ENCODE measurements at regions not wholly inside any gene's neighbourhood (a gene's known extent, or its start where the extent isn't known, plus 50 kb on each side); places are given as distances from the start of the nearest gene placed in this dataset.
"Not testable (repeated sequence)": the region's sequence is repeated elsewhere in the genome, so short reads cannot be mapped to it uniquely, and the experiment has no call there.

DNA sequence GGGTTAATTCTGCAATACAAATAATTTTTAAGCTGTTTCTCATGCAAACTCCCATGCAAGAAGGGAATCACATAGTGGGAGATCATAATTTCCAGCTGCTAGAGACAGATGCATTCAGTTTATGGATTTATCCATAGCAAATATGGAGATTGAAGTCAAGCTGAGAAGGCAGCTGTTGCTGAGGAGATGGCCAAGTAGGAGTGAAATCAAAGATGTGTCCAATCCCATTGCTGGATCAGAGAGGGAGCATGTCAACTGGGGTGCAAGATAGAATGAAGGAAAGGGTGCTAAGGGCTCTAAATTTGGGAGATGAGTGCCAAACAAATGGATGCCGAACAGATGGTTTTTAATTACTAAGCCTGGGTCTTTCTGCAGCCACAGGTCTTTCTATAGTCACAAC lies 504.5 kb downstream of the NFIB start:
- no peak for DNase-seq

DNA sequence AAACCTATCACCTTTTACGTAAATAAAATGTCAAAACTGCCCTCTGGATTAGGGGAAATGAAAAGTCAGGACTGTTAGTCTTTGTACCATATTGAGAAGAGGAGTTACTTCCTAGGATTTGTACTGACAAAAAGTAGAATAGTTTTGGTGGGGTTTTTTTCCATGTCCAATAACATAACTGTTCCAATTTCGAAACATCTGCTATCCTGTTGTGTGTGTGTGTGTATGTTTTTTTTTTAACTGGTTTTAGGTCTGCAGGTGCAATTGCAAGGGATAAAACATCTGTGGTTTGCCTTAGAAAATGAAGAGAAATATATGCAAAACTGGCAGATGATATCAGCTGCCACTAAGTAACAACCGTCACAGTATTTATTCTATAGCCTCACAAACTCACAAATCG lies 506.8 kb downstream of the NFIB start:
- DNase-seq: no peak

GRCh38 chr9:13806714-13807113 lies 507.2 kb downstream of the NFIB start:
- no peak for DNase-seq

- DNase-seq: no peak
Observed at GRCh38 chr9:13805546-13805945, 508.4 kb downstream of the NFIB start.

DNA sequence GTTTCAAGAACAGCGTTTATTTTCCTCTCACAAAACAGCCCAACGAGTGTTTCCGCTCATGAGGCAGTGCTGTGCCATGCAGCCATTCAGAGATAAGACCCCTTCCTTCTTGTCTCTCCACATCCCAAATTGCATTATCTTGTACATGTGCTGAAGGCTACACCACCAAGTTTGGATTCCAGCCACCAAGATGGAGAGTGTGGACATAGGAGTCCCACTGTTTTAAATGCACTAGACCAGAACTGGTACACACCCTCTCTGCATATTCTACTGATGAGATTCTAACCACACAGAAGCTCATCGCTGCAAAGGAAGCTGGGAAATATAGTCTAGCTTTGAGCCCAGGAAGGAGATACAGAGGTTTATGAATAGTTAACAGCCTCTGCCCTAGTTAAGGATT lies 509.4 kb downstream of the NFIB start:
- no peak for DNase-seq

GRCh38 chr9:13800776-13801175 lies 513.2 kb downstream of the NFIB start:
- no peak for DNase-seq

DNA sequence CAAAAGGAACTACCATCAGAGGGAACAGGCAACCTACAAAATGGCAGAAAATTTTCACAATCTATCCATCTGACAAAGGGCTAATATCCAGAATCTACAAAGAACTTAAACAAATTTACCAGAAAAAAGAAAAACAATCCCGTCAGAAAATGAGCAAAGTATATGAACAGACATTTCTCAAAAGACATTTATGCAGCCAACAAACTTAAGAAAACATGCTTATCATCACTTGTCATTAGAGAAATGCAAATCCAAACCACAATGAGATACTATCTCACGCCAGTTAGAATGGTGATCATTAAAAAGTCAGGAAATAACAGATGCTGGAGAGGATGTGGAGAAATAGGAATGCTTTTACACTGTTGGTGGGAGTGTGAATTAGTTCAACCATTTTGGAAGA lies 516.2 kb downstream of the NFIB start:
- not testable (repeated sequence) for DNase-seq

DNA sequence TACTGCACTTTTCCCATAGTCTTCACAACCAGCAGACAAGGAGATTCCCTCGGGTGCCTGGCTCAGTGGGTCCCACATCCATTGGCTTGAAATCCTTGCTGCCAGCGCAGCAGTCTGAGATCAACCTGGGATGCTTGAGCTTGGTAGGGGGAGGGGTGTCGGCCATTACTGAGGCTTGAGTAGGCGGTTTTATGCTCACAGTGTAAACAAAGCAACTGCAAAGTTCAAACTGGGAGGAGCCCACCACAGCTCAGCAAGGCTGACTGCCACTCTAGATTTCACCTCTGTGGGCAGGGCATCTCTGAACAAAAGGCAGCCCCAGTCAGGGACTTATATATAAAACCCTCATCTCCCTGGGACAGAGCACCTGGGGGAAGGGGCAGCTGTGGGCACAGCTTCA lies 512.3 kb upstream of the MPDZ start:
- no peak for DNase-seq

DNA sequence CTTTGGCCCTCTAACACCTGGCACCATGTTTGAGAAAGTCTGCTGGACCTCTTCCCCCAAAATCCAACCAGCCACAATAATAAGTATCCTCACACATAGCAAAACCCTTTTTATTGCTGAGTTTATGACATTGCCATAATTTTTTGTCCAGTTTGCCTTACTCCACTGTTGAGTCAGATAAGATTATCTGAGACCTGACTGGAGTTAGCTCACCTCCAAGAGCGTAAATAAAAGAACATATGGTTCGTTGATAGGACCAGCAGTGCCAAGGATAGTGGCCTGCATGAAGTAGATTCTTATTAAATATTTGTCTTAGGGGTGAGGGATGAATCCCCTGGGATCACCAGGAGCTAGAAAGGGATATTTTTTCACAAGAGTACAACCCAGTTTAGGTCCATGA lies 510.6 kb upstream of the MPDZ start:
- no peak for DNase-seq

DNA sequence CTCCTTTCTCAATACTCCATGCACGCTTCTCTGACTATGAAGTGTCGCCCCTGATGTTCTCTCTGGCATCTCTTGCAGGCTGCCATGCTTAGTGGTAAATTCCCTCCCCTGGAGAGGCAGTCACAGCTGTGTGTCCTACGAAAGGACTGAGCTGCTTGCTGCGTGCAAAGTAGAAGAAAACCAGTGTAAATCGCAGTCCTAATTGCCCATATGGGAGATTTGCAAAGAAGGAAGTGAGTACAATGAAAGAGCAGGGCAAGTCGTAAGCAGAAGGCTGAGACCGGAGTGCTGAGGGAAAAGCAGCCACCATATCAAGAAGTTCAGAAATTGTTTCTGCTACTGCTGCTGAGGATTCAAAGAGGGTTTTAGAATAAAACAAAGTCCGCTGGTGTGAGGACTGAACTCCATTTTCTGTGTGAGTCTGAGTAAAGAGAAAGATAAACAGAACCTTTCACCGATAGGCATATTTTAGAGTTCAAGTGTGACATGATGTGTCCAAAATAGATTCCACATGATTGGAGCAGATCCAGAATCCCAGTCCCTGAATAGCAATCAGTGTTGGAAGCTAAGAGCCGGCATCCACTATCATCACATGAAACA lies 507.8 kb upstream of the MPDZ start:
- no peak for DNase-seq

GRCh38 chr9:13786711-13787110 lies 507.2 kb upstream of the MPDZ start:
- no peak for DNase-seq

- no peak for DNase-seq
Observed at GRCh38 chr9:13786131-13786530, 506.6 kb upstream of the MPDZ start.

DNA sequence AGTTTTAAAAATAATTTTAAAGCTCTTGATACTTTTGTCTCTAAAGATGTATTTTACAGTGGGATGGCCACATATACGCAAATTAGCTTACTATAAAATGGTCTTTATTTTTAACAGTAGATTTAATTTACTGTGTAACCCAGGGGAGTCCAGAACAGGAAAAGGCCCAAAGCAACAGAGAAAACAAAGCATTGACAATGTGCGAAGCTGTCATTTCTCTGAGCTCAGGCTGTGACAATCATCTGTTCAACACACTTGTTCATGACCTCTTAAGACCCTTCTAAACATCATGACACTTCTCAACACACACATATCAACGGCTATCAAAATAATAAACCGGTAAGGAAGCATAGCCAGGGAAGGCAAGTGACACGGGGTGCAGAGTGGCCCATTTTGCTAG lies 499.6 kb upstream of the MPDZ start:
- no peak for DNase-seq

DNA sequence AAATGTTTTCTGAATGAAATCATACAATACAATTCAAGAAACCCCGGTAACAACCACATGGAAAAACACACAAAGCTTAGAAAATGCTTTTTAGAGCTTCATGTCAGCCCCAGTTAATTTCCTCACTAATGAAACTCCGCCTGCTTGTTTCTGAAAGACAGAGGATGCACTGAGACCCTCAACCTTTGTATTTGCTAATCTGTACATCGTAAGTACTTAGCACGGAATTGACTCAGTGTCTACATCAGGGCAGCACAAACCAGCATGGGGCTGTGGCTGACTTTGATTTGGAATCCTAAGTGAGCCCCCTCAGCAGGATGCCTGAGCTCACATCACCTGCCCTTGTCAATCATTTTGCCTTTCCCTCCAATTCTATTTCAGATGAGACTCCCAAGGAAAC lies 499.1 kb upstream of the MPDZ start:
- DNase-seq: no peak

DNA sequence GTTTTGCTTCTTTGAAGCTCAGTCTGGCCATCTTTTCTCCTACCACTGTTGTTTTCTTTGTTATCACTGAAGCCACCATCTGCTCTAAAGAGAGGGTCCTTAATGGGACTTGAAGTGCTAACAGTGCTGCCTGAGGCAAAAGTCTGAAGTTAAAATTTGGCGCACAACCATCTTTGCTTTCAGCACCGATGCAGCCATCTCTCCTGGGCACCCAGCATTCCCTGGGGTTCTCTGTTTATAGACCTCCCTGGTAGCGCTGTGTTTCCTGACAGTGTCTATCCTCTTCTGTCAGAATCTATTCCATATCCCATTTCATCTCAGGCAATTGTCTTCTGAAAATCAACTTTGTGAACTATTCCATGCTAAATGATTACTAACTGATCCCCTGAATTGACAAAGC lies 491.5 kb upstream of the MPDZ start:
- DNase-seq: no peak

DNA sequence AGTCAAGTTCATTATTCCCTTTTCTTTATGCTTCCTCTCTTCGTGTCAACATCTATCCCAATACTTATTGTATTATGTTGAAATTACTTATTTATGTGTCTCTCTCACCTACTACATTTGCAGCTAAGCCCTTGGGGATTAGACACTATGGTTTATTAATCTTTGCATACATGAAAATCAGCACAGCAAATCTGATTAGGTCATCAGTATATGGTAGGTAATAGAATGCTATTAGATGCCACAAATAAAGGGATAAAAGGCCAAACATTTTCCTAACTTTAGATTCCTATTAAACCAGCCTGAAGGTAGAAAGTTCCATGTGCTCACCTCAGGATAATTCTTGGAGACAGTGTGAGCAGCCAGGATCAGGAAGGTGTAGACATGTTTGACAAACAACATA lies 490.1 kb upstream of the MPDZ start:
- no peak for DNase-seq

- DNase-seq: no peak
Observed at GRCh38 chr9:13769006-13769405, 489.5 kb upstream of the MPDZ start.

DNA sequence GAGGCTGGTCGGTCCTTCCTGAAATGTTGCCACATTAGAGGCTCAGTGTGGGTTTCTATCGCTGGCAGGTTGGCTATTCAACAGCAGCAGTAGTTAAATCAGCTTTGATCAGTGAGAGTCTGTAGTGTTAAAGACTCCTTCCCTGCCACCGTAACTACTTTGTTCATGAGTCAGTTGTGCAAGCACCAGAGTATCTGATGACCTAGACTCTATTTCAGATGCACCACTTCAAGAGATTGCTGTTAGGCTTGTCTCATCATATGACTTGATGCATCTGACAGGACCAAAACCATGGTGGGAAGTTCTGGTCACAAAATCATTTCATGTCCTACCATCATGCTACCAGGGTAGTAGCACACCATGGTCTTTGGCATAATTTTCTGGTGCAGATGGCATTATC lies 482.7 kb upstream of the MPDZ start:
- no peak for DNase-seq

DNA sequence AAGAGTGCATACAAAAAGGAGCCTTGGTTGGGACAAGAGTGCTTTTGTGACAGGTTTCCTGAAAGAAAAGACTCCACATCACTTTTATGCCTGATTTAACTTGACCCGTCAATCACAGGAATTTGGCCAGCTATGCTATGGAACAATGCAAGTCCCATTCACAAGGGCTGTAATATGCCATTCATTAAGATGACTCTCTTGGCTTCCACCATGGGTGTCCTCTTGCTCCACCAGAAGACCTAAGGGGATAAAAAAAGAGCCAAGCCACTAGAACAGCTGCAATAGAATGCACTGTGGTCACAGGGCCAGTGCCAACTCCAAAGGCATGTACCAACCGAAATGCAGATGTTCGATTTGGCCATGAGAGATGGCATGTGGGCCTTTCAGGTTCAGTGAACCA lies 480.1 kb upstream of the MPDZ start:
- no peak for DNase-seq

GRCh38 chr9:13758936-13759335 lies 479.4 kb upstream of the MPDZ start:
- no peak for DNase-seq

DNA sequence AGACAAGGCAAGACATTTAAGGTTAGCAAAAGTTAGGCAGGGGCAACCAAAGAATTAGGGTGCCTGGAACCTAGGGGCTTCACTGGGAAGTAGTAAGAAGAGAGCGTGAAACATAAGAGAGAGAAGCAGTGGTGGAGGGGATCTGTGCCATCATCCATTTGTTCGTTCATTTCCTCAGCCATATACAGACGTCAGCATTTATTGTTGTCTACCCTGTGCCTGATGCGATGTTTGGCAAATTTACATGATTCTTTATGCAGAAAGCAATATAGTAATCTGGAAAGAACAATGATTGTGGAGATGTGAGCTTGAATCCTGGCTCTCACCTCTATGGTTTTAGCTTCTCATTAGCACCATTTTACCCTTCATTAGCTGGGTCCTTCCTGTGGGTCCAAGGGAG lies 477.5 kb upstream of the MPDZ start:
- no peak for DNase-seq

- DNase-seq: no peak
Observed at GRCh38 chr9:13755551-13755950, 476.1 kb upstream of the MPDZ start.

DNA sequence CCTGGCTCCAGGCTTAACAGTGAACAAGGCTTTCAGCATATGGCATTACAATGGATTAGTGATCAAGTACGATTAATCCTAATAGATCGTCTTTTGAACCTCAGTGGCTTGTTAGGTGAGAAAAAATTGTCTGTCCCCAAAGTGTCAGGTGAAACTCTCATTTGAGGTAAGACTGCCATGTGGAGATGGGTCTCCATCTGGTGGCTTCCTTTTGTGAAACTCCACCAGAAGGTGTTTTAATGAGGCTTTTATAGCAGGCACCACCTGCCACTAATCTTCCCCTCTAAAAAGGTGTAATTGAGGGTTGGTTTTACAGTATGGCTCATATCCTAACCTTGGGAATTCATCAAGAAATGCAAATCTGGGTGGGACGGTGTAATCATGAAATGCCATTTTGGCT lies 471.1 kb upstream of the MPDZ start:
- no peak for DNase-seq

GRCh38 chr9:13750061-13750460 lies 470.6 kb upstream of the MPDZ start:
- no peak for DNase-seq

GRCh38 chr9:13746876-13747275 lies 467.4 kb upstream of the MPDZ start:
- no peak for DNase-seq

Measured in T1000 (cell line).